ENCODE measurements at regions not wholly inside any gene's neighbourhood (a gene's known extent, or its start where the extent isn't known, plus 50 kb on each side); places are given as distances from the start of the nearest gene placed in this dataset.

DNA sequence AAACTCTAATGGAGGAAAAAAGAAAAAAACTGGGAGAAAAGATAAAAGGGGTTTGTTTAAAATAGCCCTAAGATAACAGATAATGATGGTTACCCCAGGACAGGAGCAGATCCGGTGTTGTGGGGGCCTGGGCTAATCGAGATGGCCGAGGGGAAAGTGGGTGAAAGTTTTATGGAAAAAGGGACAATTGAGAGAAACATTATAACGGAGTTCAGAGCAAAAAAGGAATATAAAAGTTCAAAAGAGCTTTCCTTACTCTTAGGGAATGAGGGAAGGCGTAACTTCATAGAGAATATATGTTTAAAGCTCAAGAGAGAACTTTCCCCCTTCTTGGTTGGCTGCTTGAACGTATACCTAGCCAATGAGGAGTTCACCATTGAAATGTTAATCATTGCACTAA lies 131.4 kb downstream of the BAMBI start (continued):
- TF ChIP-seq ELF2 (CRISPR knock-in tag; IDR thresholded peaks at IDR 0.05) (peak; percentile 6; the same call in 1 of the 2 replicates), ARID1B (IDR thresholded peaks at IDR 0.05) (peak; percentile 51), ZBED1 (IDR thresholded peaks at IDR 0.05) (no peak), ZMIZ1 (IDR thresholded peaks at IDR 0.05; ENCODE audit: low read depth in 2 of 2, low read length in 2 of 2) (no peak), ZNF644 (tag; IDR thresholded peaks at IDR 0.05; ENCODE audit: low read depth) (0 out of 2 replicates have a peak, but pooled peaks have one; percentile 39), CBFA2T3 (IDR thresholded peaks at IDR 0.05) (peak; percentile 45; the same call in 1 of the 2 replicates), ETV1 (tag; conservative IDR thresholded peaks at IDR 0.05; ENCODE audit: low read depth) (peak; percentile 45; the same call in 1 of the 2 replicates), POLR2A (conservative IDR thresholded peaks at IDR 0.05) (no peak), ARNT (IDR thresholded peaks at IDR 0.05) (0 out of 4 replicates have a peak, but pooled peaks of 1 of the 2 experiments have one; percentile 18), JUND (IDR thresholded peaks at IDR 0.05; ENCODE audit: borderline replicate concordance, low read depth, low read length) (0 out of 2 replicates have a peak, but pooled peaks have one; percentile 5), JUND (tag; IDR thresholded peaks at IDR 0.05; ENCODE audit: borderline replicate concordance, low read depth, low read length) (no peak), SREBF2 (CRISPR knock-in tag; IDR thresholded peaks at IDR 0.05) (no peak), ZNF395 (CRISPR knock-in tag; IDR thresholded peaks at IDR 0.05) (peak; percentile 9; the same call in 1 of the 2 replicates), SUPT5H (IDR thresholded peaks at IDR 0.05) (0 out of 2 replicates have a peak, but pooled peaks have one; percentile 6)
- TF ChIP-seq, protein P1, sequence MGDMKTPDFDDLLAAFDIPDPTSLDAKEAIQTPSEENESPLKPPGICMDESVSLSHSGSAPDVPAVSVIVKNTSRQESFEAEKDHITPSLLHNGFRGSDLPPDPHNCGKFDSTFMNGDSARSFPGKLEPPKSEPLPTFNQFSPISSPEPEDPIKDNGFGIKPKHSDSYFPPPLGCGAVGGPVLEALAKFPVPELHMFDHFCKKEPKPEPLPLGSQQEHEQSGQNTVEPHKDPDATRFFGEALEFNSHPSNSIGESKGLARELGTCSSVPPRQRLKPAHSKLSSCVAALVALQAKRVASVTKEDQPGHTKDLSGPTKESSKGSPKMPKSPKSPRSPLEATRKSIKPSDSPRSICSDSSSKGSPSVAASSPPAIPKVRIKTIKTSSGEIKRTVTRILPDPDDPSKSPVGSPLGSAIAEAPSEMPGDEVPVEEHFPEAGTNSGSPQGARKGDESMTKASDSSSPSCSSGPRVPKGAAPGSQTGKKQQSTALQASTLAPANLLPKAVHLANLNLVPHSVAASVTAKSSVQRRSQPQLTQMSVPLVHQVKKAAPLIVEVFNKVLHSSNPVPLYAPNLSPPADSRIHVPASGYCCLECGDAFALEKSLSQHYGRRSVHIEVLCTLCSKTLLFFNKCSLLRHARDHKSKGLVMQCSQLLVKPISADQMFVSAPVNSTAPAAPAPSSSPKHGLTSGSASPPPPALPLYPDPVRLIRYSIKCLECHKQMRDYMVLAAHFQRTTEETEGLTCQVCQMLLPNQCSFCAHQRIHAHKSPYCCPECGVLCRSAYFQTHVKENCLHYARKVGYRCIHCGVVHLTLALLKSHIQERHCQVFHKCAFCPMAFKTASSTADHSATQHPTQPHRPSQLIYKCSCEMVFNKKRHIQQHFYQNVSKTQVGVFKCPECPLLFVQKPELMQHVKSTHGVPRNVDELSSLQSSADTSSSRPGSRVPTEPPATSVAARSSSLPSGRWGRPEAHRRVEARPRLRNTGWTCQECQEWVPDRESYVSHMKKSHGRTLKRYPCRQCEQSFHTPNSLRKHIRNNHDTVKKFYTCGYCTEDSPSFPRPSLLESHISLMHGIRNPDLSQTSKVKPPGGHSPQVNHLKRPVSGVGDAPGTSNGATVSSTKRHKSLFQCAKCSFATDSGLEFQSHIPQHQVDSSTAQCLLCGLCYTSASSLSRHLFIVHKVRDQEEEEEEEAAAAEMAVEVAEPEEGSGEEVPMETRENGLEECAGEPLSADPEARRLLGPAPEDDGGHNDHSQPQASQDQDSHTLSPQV (IDR thresholded peaks at IDR 0.05): peak; percentile 39; the same call in 1 of the 2 replicates
- TF ChIP-seq, protein P2, sequence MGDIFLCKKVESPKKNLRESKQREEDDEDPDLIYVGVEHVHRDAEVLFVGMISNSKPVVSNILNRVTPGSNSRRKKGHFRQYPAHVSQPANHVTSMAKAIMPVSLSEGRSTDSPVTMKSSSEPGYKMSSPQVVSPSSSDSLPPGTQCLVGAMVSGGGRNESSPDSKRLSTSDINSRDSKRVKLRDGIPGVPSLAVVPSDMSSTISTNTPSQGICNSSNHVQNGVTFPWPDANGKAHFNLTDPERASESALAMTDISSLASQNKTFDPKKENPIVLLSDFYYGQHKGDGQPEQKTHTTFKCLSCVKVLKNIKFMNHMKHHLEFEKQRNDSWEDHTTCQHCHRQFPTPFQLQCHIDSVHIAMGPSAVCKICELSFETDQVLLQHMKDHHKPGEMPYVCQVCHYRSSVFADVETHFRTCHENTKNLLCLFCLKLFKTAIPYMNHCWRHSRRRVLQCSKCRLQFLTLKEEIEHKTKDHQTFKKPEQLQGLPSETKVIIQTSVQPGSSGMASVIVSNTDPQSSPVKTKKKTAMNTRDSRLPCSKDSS (IDR thresholded peaks at IDR 0.05; ENCODE audit: low read depth, partially characterized antibody): no peak
- TF ChIP-seq, protein P3, sequence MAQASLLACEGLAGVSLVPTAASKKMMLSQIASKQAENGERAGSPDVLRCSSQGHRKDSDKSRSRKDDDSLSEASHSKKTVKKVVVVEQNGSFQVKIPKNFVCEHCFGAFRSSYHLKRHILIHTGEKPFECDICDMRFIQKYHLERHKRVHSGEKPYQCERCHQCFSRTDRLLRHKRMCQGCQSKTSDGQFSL (CRISPR knock-in tag; IDR thresholded peaks at IDR 0.05): no peak
- TF ChIP-seq, protein P3 (tag; IDR thresholded peaks at IDR 0.05): peak in 1 of 2 experiments; percentile 13; a peak in 1 of 4 replicates
